ELF-1 (cell line): ENCODE measurements at regions not wholly inside any gene's neighbourhood (a gene's known extent, or its start where the extent isn't known, plus 50 kb on each side); places are given as distances from the start of the nearest gene placed in this dataset.
A peak's percentile ranks its signal among the peaks of the same experiment; 100 is the strongest.

Source experiments
- DNase-seq: peaks from one replicate; pipeline ENCODE4 v3.0.0-alpha.2; 2016; ENCODE audit warnings: low read depth, low spot score

- DNase-seq: no peak
Observed at GRCh38 chr10:70939441-70940003, 51.2 kb upstream of the PCBD1 start.

DNA sequence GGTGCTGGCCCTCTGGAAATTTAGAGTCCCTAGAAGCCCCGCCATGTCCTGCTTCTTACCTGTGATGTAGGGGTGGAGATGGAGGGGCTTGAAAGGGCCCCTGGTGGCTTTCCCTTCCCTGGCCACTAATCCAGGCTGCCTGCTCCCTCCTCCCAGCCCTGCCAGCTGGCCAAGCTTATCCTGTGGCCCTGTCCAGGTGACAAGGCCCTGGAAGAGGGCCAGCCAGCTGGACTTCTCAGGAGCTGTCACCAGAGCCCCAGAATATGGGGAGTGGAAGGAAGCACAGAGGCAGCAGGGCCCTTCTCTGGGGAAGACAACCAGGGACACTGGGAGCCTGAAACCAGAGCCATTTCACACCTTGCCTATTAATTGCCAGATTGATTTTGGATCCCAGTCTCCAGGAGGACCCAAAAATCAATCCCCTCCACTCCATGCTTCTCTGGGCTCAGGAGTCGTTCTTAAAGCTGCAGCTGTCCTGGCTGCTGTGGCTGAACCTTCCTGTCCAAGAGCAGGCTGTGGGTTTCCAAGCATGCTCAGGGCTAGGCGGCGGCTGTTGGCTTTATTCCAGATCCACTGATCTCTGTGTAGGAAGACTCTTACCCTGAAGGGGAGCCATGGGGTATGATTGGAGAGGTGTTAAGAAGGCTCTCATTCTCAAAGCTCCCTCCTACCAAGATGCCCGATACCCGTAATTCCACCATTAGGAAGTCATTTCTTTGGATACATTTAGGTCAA lies 52.6 kb upstream of the PCBD1 start:
- DNase-seq: no peak

DNA sequence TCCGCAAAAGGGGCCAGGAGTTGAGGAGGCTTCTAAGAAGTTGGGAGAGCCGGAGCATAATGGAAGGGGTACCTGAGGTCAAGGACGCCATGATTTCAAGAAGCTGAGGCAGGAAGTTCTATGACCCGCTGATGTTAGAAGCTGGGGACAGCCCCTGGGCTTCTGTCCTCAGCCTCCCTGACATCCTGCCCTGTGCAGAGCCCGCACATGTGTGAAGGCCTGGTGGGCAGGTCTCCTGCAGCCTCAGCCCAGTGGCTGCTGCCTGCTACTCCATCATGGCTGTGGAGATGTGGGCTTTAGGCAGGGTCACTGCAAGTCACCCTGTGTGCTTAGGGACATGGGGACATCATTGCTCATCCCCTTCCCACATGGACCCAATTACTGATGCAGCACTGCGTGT lies 53.8 kb upstream of the PCBD1 start:
- no peak for DNase-seq

GRCh38 chr10:70942725-70943124 lies 54.4 kb upstream of the PCBD1 start:
- no peak for DNase-seq

- no peak for DNase-seq
Observed at GRCh38 chr10:70943249-70943648, 54.9 kb upstream of the PCBD1 start.

- DNase-seq: no peak
Observed at GRCh38 chr10:70943841-70944466, 55.6 kb upstream of the PCBD1 start.

GRCh38 chr10:70950037-70950436 lies 61.7 kb upstream of the PCBD1 start:
- peak; percentile 50 for DNase-seq

GRCh38 chr10:70950801-70951200 lies 62.4 kb upstream of the PCBD1 start:
- DNase-seq: no peak

- DNase-seq: no peak
Observed at GRCh38 chr10:70952401-70952800, 64.0 kb upstream of the PCBD1 start.

GRCh38 chr10:70952921-70953320 lies 64.6 kb upstream of the PCBD1 start:
- no peak for DNase-seq

GRCh38 chr10:70954381-70955176 lies 66.2 kb upstream of the PCBD1 start:
- peak; percentile 24 for DNase-seq

DNA sequence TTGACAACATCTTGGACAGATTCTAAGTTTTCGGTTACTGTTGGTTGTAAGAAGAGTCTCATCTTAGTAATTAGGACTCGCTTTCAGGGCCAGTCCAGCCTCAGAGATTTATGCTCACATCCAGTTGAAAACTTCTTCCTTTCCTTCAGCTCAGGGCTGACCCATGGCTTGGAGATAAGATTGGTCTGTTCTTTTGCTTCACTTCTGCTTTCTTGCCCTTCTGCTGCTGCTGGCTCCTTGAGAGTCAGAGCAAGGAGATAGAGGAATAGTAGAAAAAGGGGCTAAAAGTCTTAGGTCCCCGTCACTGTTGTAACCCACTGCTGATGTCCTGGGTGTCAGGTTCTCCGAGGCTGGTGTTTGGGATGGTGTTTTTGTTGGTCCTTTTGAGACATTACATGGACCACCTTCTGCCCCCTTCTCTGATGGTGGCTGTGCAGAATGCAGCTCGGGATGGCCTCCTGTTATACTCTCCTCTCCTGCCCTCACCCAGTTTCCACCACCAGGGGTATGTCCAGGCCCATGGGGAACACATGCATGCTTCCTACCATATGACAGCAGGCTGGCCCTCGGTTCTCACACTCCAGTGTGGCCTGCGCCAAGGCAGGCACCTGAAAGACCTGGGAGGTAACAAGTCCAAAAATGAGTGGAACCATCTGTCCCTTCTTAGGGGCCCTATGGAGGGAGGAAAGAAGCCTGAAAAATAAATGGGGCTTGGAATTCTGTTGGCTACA lies 67.8 kb upstream of the PCBD1 start:
- DNase-seq: peak; percentile 42

GRCh38 chr10:70958396-70958795 lies 70.0 kb upstream of the PCBD1 start:
- no peak for DNase-seq

DNA sequence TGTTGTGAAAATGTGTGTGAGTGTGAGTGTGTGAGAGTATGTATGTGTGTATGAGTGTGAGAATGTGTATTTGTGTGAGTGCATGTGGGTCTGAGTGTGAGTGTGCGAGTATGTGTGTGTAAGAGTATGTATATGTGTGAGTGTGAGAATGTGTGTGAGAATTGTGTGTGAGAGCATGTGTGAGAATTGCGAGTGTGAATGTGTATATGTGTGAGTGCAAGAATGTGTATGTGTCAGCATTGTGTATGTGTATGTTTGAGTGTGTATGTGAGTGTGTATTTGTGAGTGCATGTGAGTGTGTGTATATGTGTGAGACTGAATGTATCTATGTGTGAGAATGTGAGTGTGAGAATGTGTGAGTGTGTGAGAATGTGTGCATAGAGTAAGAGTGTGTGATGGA lies 72.0 kb upstream of the PCBD1 start:
- DNase-seq: no peak

DNA sequence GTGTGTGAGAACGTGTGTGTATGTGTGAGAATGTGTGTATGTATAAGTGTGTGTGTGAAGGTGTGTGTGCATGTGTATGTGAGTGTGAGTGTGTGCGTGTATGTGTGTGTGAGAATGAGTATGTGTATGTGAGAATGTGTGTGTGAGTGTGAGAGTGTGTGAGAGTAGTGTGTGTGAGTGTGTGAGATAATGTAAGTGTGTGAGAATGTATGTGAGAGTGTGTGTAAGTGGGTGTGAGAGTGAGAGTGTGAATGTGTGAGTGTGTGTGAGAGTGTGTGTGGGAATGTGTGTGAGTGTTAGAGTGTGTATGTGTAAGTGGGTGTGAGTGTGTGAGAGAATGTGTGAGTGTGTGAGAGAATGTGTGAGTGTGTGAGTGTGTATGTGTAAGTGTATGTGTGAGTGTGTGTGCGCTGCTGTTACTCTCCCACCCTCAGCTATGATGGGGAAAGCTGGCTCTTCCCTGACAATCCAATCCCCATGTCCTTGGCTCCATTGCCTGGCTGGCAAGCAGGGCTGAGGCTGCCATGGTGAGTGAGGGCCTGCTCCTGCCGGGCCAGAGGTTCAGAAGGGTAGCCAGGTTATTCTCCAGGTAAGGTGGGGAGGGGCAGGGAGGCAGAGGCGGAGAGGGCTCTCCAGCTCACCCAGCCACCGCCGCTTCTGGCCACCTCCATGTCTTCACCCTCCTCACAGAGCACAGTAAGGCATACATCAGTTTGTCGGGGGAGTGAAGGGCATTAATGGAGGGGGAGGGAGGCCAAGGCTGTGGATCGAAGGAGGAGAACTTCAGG lies 72.6 kb upstream of the PCBD1 start:
- no peak for DNase-seq

- no peak for DNase-seq
Observed at GRCh38 chr10:70962686-70963085, 74.3 kb upstream of the PCBD1 start.

DNA sequence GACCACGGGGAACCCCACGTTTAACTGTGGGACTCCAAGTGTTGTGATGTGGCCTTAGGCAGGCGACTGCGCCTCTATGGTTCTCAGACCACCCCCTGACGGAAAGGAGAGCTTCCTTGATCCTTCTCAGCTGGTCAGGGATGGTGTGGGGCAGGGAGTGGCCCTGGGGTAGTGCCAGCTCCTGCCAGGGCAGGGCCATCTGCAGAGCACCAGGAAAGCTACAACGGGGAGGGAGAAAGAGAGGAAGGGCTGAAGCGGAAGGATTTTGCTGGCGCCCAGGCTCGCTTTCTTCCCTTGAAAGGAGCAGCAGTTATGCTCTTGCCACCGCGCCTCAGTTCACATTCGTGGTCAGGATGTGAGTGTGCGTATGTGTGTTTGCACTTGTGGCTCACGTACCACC lies 74.9 kb upstream of the PCBD1 start:
- no peak for DNase-seq

- DNase-seq: no peak
Observed at GRCh38 chr10:70964245-70964644, 75.9 kb upstream of the PCBD1 start.

DNA sequence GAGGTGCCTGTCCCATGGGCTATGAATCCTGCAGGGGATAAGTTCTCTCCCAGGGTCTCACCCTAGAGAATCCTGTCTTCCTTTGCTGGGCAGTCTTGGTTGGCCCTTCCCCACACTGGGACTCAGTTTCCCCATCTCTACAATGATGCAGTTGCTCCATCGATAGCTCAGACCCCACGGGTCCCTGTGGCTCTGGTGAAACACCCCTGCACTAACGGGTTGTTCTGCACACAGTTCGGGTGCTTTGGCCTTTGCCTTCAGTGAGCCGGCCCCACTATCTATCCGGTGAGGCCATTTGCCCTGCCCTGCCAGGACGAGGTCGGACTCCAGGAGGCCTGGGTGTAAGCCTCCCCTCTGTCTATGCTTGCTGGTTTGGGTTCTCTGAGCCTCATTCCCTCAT lies 76.5 kb upstream of the PCBD1 start:
- no peak for DNase-seq

- DNase-seq: no peak
Observed at GRCh38 chr10:70965566-70965965, 77.2 kb upstream of the PCBD1 start.
